Activated gamma-delta T cell (primary cell): ENCODE measurements at regions not wholly inside any gene's neighbourhood (a gene's known extent, or its start where the extent isn't known, plus 50 kb on each side); places are given as distances from the start of the nearest gene placed in this dataset.

Experiments
- DNase-seq: peaks from one replicate; lab custom pipeline; 2025; lab: John Stamatoyannopoulos, UW

DNA sequence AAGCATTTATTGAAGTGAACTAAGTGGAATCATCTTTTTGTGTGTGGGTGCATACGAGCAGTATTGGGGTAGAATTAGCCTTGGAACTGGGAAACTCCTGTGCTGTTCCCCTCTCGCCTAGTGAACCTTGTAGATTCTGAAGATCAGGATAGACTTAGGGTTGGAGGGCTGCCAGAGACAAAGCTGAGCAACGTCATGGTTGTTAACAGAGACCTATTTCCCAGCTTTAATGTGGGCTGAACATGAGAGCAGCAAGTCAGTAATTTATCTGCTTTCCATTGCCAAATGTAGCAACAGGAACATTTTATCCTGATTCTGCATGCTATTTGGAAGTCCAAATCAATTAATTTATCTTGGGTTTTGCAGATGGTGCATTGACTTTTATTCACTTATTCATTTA is 246.6 kb downstream of the IL20RB start:
- DNase-seq: no peak

DNA sequence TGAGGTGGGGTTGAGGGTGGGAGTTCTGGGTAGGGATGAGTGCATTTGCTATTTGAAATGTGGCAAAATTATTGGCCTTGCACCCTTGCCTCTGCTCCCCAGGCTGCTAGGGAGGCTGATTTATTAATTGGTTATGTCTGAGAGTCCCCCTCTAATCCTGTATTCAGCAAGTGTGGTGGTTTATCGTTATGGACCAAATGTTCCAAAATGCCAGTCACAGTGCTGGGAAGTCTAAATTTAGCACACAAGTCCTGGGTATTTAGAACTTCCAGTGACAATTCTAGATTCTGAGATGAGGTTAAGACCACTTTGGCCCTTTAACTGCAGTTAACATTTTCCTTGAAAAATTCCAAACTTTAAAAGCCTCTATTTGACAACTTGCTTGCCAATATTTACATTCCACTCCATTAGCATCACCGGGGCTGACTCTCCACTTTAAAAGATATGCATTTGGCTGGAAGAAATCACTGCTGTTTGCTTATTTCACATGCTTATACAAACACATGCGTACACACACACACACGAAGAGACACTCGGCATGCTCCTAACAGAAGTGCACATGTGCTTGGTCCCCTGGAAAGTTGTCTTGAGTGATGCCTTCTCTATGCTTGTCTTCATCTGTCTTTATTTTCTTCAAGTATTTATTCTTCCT is 247.7 kb downstream of the IL20RB start:
- DNase-seq: no peak

DNA sequence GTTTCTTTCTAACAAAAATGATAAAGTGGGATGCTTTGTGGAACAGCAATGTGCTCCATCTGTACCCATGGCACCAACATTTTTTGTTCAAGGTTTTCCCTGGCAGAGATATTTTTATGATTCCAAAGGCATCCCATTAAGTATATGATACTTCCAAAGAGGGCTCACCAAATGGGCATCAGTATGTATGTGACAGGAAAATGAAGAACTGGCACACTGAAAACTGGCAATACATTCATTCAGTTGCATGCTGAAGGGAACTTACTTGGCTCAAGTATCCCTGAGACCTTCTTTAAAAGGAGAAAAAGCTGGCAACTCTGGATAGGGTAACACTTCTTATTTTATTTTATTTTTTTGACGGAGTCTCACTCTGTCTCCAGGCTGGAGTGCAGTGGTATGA is 249.8 kb downstream of the IL20RB start:
- DNase-seq: no peak

DNA sequence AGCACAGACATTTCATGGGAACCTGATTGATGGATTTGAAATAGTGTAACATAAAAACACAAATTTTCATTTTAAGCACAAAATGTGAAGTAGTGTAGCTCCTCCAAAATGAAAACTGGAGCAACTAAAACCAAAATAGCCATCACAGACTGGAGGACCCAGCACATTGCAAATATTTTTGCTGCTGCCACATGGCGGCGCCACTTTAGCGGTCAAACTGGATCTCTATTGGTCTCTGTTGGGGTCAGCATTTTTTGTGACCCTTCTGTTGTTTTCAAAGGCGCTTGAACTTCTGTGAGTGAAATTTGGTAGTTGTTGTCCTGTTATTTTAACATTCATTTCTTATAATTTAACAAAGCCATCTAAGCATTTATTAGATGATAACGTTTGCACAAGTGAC is 259.9 kb downstream of the IL20RB start:
- DNase-seq: no peak

DNA sequence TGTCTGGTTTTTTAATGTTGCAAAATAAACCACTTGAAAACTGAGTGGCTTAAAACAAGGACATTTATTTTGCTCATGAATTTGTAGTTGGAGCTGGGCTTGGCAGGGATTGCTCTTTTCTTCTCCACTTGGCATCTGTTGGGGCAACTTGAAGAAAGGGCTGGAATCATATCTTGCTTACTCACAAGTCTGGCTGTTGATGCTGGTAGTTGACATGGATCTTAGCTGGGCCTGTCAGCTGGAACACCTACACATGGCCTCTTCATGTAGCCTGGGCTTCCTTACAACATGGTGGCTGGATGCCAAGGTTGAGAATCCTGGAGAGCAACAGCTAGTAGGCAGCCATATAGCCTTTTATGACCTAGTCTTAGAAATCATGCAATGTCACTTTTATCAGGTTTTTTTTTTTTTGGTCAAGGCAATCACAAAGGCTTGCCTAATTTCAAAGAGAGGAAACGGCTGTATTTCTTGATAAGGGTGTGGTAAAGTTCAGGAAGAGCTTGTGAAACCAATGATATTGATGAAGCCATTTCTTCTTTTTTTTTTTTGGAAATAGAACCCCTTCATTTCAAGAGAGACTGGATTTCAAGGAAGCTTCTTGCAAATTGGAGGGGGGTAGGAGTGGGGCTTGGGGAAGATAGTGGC is 262.1 kb downstream of the IL20RB start:
- no peak for DNase-seq

DNA sequence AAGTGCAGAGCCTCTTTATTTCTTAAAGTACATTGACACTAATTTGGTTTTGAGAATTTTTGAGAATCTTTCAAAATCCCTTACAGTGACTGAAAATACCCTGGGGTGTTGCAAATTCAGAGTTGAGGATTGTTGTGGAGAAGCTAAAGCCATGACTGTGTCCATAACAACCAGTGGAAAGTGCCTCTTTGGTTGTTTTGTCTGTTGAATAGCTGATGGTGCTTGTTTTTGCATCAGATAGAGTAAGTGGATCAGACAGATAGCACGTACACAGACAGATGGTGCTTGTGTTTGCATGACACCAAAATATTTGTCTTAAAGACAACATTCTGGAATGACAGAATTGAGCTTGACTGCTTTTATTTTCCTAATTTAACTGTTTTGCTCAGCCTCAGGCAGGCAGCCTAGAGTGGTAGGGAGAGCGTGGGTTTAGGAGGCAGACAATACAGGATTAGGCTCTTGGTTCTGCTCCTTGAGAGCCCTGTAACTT is 265.0 kb downstream of the IL20RB start:
- DNase-seq: no peak

DNA sequence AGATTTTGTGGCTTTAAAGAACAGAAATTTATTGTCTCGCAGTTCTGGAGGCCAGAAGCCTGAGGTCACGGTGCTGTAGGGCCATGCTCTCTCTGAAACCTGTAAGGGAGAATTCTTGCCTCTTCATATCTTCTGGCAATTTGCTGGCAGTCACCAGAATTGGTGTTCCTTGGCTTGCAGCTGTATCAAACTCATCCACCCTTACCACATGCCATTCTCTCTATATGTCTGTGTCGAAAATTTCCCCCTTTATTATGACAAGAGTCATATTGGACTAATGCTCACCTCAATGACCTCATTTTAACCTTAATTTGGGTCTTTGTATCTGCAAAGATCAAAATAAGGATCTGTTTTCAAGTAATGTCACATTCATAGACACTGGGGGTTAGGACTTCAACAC is 266.7 kb downstream of the IL20RB start:
- no peak for DNase-seq

DNA sequence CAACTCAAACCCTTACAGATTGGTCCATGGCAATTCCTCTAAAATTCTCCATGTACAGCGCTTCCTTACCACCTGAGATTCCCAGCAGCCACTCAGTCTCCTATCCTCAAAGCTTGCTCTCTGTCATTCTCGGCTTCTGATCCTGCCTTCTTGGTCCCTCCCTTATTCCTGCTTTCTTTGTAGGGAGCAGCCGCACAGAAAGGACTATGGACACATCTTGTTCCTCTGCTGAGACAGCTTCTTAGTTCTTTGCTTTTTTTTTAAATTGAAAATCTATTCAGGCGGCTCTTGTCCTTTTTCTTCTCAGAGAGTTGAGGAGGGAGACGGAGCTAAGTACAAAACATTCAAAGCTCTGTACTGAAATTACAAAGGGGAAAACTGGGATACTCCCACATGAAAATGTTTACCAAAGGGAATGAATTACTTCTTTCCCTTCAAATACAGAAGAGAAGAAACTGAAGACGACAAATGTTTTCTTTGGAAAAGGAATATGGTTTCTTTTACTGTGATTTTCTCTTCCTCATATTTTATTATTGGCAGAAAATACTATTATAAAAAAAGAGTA is 285.1 kb downstream of the IL20RB start:
- DNase-seq: no peak

DNA sequence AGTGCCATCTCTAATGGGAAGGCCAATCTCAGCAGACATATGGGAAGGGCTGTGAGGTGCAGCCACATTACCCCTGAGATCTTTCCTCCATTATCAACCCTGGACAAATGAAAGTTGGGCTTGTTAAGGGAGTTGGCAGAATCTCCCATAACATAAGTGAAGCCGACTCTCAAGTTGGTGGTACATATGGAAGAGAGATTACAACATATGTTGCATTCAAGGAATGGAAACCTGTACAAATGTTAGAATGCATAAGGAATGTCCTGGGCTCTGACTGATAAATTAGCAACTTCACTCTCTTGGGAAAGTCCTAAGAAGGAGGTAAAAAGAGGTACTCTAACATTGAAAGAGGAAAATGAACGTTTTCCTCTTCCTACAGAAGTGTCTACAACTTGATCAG is 288.7 kb downstream of the IL20RB start:
- no peak for DNase-seq

DNA sequence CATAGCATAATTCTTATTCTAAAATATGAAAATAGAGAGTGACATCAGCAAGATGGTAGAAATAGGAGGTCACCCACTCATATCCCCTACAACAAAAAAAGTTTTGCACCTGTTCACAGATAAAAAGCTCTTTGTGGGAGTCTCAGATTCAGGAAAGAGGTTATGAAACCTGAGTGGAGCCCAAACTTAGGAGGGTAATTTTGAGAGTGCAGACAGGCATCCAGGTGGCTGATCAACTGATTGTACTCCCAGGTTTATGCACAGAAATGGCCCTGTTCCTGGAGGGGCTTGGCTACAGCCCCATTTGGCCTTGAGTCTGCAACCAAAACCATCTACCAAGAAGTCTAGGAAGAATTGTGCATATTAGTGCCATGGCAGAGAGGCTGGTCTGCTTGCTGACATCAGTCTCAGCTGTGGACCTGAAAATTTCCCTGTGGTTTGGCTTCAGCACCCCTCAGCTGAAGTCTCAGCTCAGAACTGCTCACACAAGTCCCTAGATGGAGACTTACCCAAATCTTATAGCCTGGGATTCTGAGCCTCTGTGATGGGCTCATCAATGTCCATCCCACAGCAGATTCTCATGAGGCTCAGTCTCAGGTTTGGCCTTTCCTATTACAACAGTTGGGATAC is 291.6 kb downstream of the IL20RB start:
- DNase-seq: no peak

DNA sequence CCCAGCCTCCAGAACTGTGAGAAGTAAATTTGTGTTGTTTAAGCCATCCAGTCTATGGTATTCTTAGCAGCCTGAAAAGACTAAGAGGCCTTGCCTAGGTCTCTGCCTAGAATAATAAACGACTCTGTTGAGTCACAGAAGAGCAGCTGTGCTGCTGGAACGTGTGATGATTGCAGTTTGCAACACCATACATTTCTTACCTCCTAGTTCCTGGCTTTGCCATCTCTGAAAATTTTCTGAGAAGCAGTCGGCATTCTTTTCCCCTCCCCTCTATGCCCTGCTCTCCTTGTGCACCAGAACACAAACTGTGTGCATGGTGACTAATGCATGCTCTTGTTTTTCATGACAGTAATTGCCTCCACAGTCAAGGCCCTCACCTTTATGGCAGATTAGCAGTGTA is 301.3 kb downstream of the IL20RB start:
- DNase-seq: no peak

DNA sequence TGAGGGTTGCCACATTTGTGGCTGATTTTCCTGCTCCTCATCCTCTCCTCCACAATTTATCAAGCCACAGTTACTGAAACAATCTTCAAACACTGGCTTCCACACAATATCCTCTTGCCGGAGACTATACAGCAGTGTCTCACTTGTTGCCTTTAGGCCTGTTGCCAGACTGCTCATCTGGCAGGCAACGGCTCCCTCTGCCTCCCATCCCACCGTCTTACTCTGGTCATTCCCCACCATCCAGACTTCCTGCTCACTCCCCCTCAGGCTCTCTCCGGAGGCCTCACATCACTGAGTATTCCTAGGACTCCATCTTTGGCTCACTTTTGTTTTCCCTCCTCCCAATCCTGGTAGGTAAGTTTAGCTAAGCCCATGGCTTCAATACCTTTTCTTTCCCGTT is 301.9 kb downstream of the IL20RB start:
- DNase-seq: no peak

DNA sequence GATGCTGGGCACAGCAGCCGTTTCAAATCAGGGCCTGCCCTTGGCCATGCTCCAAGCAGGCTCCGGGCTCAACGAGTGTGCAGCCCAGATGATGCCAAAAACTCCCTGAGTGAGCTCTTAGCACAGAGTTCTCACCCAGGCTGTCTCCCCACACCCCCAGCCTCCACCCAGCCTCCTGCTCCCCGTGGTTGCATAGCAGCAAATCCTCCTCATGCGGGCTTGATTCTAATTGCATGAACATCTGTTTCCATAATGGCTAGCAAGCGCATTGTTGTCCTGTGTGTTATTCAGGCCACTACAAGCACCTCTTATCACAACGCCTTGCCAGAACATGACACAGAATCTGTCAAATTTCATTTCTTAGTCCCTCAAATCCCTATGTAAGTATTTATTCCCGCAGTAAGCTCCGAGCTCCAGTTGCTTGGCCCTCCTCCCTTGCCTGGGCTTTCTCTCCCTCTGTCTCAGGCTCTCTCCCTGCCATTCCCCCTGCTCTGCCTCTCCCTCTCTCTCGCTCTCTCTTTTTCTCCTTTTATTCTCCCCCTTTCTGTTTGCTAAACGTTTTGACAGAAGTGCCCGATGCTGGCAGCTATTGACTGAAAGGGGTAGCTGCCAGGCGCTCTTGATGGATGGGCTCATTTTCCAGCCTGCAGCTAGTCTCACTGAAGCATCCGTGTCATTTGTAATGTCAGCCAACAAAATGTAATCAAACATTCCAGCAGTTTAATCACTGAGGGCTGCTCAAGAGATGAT is 306.5 kb downstream of the IL20RB start:
- DNase-seq: no peak

DNA sequence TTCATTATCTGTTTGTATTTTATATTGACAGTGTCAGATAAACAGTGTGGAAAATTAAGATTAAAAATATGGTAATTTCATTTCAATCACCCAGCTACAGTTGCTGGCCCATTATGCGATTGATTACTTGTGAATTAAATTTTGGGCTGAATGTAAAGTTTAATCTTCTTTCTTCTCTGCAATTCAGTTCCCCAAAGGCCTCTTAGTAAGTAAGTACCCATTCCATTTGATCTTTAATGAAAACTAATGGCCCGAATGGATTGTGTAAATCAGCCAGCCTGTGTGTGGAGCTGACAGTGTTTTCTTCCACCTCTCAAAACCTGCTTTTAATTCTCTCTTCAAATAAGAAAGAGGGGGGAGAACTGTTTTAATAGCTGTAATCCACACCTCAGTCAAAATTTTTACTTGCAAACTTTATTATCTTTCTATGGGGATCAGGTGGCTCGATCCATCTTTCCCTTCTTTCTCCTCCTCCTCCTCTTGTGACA is 307.1 kb downstream of the IL20RB start:
- DNase-seq: no peak

DNA sequence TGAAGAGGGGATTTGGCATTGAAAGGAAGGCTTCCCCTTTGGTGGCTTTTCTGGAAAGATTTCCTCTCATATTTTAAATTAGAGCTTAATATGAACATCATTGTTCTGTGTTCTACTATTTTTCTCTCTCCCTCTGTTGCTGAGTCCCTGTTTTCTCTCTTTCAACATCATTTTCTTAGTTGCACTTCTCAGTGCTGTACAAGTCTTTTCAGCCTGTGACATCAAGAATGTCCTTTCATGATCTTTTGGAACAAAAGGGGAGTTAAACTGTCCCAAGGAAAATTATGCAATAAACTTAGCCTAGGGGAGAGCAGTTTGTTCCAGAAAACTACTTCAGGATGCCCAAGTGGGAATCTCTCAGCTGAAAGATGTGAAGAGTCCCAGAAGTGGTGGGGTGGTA is 325.1 kb downstream of the IL20RB start:
- no peak for DNase-seq

DNA sequence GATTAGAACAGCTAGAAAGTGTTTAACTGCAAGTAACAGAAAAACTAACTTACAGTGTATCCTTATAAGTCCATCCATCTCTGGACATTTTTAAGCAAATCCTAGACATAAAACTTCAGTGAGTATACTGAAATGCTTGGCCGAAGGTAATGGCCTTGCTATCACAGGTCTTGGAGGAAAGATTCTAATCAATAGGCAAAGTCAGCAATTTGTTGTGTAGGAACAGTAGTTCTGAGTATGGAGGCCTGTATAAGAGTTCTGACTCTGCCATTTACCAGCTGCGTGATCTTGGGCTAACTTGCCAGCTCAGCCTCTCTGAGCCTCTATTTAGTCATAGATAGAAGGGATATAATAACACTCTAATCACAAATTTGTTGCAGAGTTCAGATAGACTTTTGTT is 328.1 kb downstream of the IL20RB start:
- DNase-seq: no peak

DNA sequence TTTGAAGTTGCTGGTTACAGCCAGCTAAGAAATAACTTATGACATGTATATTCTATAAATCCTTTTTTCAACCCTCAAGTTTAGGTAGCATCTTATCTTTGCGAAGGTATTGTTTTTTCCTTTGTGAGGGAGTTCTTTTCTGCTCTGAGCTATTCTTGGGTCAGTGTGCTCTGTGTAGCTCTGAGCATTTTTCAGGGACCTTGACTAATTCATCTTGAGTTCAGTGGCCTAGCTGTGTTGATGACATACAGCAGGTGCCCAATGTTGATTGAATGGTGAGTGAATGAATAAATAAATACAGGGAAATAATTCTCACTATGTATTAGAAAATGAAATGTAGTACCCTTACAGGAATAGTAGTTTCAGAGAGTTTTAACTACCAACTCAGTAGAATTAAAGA is 335.3 kb downstream of the IL20RB start:
- DNase-seq: no peak

DNA sequence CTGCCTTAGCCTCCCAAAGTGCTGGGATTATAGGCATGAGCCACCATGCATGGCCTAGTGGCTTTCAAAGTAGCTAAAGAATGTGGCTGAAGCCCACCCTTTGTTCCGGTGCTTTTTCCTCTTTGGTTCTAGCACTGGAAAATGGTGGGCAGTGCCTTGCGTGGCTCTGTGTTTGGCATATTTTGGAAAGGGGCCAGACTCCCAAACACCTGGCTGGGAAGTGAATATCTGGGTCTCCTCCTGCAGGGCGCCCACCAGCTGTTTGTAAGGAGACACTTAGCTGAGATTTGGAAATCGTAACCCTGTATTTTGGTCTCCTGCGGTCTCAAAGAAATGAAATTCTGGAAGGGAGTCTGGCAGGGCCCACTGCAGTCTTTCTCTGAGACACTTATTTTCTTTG is 336.4 kb downstream of the IL20RB start:
- DNase-seq: no peak

DNA sequence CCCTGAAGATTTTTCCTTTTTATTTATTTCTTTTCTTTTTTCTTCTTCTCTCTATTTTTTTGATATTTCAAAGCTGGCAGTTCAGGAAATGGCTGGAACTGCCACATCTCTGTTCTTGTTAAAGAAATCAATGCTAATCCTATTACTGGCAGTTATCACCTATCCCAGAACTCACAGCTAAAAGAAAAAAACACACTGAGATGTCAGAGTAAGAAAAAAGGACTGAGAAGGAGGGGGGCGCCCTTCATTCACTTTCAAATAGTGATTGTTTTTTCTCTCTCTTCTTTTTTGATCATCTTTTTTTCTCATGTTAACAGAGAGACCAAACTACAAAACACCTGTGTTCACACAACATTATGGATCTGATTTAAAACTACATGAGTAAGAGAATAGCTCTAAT is 337.1 kb downstream of the IL20RB start:
- no peak for DNase-seq

DNA sequence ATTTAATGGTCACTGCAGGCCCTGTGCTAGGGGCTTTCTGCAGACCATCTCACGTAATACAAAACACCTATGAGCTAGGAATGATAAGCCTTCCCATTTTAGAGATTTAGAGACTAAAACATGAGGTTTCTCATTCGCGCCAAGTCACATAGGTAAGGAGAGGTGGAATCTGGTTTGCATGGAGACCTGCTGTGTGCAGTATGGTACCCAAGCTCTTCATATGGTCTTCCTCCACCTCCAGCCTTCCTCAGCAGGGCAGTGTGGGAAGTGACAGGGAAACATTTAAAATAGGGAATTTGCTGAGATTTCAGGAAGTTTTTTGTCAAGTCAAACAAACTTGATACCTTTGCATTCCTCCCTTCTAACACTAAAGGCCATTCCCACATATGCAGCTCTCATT is 337.6 kb downstream of the IL20RB start:
- DNase-seq: no peak

DNA sequence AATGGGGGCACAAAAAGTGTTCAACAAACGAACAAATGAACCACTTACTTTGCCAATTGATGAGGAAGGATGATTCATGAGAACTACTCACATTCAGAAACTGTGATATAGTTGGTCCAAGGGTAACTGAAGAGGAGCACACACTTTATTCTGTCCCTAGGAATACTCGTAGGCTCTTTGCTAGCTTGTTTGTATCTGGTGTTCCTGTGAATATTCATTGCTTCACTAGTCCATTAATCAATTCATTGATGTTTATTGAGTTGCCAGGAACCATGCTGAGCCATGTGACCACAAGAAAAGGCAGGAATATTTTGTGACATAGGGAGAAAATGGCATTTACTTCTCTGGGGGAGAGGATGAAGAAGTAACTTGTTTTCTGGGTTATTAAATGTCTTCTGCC is 338.3 kb downstream of the IL20RB start:
- no peak for DNase-seq

DNA sequence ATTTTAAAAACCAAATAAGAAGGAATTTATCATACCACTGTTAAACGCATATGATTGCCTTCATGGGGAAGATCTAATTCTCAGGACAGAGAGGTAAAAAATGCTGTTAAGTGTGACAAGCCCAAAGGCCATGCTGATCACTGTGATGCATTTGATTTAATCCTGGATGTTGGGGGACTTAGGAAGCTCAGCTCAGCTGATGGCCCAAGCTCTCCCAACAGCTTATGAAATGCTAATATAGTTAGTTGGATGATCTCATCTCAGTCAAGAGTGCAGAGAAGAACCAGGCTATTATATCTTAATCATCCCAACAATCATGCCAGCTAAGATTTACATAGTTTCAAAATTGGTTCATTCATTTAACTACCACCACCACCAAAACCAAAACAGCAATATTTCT is 340.0 kb downstream of the IL20RB start:
- no peak for DNase-seq
